Activated T-cell treated with anti-CD3 and anti-CD28 coated beads, Interleukin-2, amount 50 U/mL, for 24 hours (primary cell): ENCODE measurements at regions not wholly inside any gene's neighbourhood (a gene's known extent, or its start where the extent isn't known, plus 50 kb on each side); places are given as distances from the start of the nearest gene placed in this dataset.
"Not testable (repeated sequence)": the region's sequence is repeated elsewhere in the genome, so short reads cannot be mapped to it uniquely, and the experiment has no call there.

ENCODE experiments used
- DNase-seq: peaks from one replicate; pipeline ENCODE4 v3.0.0-alpha.2; 2020
- H3K27ac Mint-ChIP-seq: 2 replicates; pipeline ENCODE4 v1.8.0; 2020; ENCODE audit warnings: mild to moderate bottlenecking, mixed read lengths
- H3K27me3 Mint-ChIP-seq: 2 replicates; pipeline ENCODE4 v1.8.0; 2020; ENCODE audit warnings: mixed read lengths
- H3K36me3 Mint-ChIP-seq: 2 replicates; pipeline ENCODE4 v1.8.0; 2020; ENCODE audit warnings: low read depth, mixed read lengths
- H3K4me1 Mint-ChIP-seq: 2 replicates; pipeline ENCODE4 v1.8.0; 2020; ENCODE audit warnings: low read depth, mixed read lengths
- H3K4me3 Mint-ChIP-seq: 2 replicates; pipeline ENCODE4 v1.8.0; 2020; ENCODE audit warnings: mild to moderate bottlenecking, moderate library complexity, mixed read lengths
- H3K9me3 Mint-ChIP-seq: 2 replicates; pipeline ENCODE4 v1.8.0; 2020; ENCODE audit warnings: mixed read lengths

DNA sequence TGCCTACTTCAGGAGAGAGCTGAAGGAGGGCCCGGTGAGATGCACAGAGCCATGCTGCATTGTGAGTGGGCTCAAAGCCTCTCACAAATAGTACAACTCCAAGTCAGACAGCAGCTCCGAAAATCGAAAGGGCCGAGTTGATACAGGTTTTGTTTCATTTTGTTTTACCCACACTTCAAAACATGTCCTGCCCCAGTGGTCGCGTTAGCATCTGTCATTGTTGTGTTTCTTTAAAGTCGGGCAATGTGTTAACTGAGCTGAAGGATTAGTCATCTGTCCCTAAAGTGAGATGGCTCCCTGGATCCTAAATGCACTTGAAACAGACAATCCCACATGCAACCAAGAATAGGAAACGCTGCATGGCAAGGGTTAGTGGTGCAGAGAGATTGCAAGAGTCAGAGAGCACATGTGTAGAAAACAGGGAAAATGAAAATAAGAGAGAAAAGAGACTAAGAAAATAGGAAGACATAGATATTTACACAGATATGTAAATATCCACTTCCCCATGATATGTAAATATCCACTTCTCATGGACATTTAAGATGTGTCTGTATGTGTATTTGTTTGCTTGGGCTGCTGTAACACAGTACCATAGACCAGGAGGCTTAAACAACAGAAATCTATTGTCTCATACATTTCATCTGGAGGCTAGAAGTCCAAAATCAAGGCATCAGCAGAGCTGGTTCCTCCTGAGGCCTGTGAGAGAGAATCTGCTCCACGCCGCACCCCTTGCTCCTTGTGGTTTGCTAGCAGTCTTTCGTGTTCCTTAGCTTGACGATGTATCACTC lies 131.4 kb upstream of the RAB4A start:
- peak overlapping the region; percentile 15 for H3K27ac Mint-ChIP-seq
- no peaks in the 10 kb centered on the region for H3K27me3 Mint-ChIP-seq
- H3K9me3 Mint-ChIP-seq, result peaks cover 14% of the 10 kb centered on the region
- DNase-seq, result no peak
- peak overlapping the region; percentile 13 for H3K4me3 Mint-ChIP-seq
- H3K4me1 Mint-ChIP-seq, result peaks cover 49% of the 10 kb centered on the region
- H3K36me3 Mint-ChIP-seq, result peaks cover 14% of the 10 kb centered on the region

DNA sequence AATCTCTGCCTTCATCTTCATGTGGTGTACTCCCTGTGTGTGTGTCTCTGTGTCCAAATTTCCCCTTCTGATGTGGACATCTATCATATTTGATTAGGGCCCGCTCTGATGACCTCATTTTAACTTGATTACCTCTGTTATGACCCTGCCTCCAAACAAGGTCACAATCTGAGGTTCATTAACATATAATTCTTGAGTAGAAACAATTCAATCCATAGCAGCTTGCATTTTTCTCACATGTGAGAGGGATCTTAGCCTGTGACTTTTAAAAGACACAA lies 130.9 kb upstream of the RAB4A start:
- Mint-ChIP-seq H3K27me3 (no peaks in the 10 kb centered on the region), H3K27ac (no peak overlapping the region), H3K4me1 (peaks cover 49% of the 10 kb centered on the region), H3K4me3 (no peak overlapping the region), H3K36me3 (peaks cover 10% of the 10 kb centered on the region), H3K9me3 (peaks cover 13% of the 10 kb centered on the region)
- DNase-seq, result no peak

DNA sequence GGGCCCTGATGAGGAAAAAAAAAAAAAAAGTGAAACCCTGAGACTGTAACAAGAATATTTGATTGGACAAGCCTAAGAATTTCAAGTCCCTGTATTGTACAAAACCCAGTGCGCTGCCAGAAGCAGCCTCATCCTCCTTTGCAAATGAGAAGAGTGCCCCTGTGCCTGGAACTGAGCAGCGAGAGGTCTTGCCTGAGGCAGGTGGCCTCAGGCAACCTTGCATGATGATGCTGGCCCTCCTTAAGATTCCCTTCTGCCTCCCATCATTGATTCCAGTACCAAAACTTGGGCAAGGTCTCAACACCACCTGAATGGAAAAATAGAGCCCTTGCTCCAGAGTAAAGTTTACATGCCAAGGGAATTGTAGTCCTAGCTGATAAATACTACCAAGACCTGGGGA lies 129.6 kb upstream of the RAB4A start:
- Mint-ChIP-seq H3K4me1 (peaks cover 40% of the 10 kb centered on the region), H3K9me3 (peaks cover 3% of the 10 kb centered on the region), H3K27me3 (no peaks in the 10 kb centered on the region), H3K36me3 (no peaks in the 10 kb centered on the region), H3K27ac (no peak overlapping the region), H3K4me3 (no peak overlapping the region)
- no peak for DNase-seq

DNA sequence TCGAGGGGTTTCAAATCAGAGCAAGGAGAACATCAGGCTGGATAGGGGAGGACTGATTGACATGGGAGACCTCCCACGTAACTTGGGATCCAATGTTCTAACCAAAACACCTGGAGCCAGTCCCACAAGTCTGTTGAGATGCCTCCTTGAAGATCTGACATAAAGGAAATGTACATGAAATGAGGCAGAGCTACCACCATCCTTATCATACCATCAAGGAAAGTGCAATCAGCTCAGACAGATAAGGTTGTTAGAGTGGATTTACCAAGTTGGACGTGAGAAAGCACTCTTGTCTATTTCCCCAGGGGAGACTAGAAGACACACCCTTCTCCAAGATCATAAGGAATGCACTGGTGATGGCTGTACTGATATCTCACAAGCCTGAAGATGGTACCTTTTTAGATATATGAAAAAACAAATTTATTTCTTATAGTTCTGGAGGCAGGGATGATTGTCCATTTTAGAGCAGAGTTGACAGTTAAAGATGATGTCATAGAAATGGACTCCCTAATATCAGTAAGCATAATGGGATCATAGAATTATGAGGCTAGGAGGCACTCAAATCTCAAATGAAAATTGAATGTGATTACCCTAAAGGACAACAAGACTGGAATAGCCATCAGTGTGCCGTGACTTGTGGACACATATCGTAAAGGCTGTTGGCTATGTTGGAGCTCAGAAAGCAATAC lies 129.1 kb upstream of the RAB4A start:
- H3K27me3 Mint-ChIP-seq, result peaks cover 2% of the 10 kb centered on the region
- DNase-seq, result no peak
- H3K36me3 Mint-ChIP-seq, result no peaks in the 10 kb centered on the region
- no peak overlapping the region for H3K4me3 Mint-ChIP-seq
- H3K4me1 Mint-ChIP-seq, result peaks cover 34% of the 10 kb centered on the region
- no peak overlapping the region for H3K27ac Mint-ChIP-seq
- H3K9me3 Mint-ChIP-seq, result no peaks in the 10 kb centered on the region

DNA sequence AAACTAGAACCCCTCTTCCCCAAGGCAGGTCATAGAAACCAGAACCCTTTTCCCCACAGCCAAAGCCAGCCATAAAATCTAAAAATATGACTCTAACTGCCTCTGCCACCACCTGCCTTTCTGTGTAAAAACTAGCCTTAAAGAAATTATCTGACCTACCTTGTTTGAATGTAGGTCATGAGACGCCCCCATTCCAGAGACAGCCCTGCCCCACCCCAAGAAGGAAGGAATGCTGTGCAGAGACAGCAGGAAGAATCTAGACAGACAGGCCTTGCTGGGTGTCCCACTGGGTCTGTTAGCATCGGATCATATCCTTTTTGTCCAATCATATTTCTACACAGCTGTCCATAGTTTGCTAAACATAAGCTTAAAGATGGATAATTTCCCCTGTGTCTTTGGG lies 128.4 kb upstream of the RAB4A start:
- Mint-ChIP-seq H3K9me3 (no peaks in the 10 kb centered on the region), H3K36me3 (no peaks in the 10 kb centered on the region), H3K4me1 (peaks cover 28% of the 10 kb centered on the region), H3K27me3 (peaks cover 5% of the 10 kb centered on the region), H3K27ac (no peak overlapping the region), H3K4me3 (no peak overlapping the region)
- DNase-seq, result no peak

DNA sequence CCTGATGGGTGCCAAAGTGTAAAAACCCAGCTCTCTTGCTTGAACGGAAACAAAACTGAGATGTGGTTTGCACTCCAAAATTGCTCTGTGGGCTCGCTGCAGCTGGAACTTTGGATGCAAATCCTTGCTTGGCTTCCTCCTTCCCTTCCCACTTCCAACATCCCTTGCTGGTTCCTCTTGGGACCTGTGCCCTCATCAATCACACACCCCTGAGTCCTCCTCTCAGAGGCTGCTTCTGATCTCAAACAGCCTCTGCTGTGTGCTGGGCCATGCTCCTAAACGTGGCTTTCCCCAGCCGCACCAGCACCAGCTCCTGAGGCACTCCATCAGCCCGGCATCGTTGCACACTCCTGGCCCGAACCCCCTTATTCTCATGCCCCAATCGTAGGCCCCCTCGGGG lies 124.3 kb upstream of the RAB4A start:
- H3K4me3 Mint-ChIP-seq, result no peak overlapping the region
- H3K36me3 Mint-ChIP-seq, result no peaks in the 10 kb centered on the region
- H3K9me3 Mint-ChIP-seq, result no peaks in the 10 kb centered on the region
- DNase-seq, result no peak
- H3K27ac Mint-ChIP-seq, result no peak overlapping the region
- H3K4me1 Mint-ChIP-seq, result no peaks in the 10 kb centered on the region
- peaks cover 5% of the 10 kb centered on the region for H3K27me3 Mint-ChIP-seq

DNA sequence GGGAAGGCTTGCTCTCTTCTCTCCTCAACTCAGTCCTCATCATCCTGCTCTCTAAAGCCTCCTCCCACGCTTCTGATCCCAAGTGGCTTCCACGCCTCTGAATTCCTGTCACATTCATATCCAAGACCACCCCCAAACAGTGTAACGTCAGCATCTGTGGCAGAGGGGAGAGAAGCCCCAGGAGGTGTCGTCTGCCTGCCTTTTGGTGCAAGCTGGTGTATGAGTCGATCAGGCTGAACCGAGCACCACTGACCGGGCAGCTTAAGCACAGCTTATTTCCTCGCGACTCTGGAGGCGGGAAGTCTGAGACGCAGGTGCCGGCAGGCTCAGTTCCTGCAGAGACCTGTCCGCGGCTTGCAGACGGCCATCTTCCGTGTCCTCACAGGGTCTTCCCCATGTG lies 123.8 kb upstream of the RAB4A start:
- Mint-ChIP-seq H3K27ac (no peak overlapping the region), H3K9me3 (no peaks in the 10 kb centered on the region), H3K4me3 (no peak overlapping the region), H3K36me3 (no peaks in the 10 kb centered on the region), H3K4me1 (no peaks in the 10 kb centered on the region), H3K27me3 (peaks cover 5% of the 10 kb centered on the region)
- DNase-seq, result no peak

DNA sequence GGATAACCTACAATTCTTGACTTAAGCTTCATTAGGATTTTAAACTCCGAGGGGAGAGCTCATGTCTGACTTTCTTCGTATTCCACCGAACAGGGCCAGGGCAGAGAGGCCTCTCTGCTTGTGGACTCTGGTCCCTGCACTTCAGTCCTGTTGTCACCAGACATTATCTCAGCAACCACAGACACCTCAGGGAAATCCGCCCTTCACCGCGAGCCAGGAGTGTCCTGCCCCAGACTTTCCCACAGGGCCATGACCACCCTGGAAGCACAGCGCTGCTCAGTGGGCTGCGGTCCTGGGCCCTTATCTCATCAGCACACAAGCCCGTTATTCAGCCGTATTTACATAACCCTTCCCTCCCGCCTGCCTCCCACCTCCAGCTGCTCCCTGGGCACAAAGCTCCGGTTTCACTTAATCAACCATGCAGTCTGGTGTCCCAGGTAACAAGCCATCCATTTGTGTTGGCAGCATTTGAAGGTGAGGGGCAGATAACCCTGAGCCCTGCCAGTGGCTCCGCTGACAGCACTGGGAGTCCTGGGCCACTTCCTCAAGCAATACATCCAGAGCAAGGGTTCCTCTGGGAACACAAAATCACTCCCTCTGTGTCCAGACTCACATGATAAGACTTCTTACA lies 122.8 kb upstream of the RAB4A start:
- no peak for DNase-seq
- Mint-ChIP-seq H3K36me3 (no peaks in the 10 kb centered on the region), H3K27ac (no peak overlapping the region), H3K9me3 (no peaks in the 10 kb centered on the region), H3K4me1 (no peaks in the 10 kb centered on the region), H3K27me3 (peaks cover 5% of the 10 kb centered on the region), H3K4me3 (no peak overlapping the region)

DNA sequence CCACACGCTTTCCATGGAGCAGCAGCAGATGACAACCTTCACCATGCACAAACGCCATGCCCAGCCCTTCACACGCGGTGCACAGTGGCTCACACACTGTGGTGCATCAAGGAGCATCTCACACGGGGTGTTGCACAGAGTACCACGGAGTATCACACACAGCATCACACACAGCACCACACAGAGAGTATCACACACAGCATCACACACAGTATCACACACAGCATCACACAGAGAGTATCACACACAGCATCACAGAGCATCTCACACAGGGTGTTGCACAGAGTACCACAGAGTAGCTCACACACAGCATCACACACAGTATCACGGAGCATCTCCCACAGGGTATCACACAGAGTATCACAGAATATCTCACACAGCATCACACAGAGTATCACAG lies 122.2 kb upstream of the RAB4A start:
- H3K27me3 Mint-ChIP-seq, result peaks cover 5% of the 10 kb centered on the region
- no peak overlapping the region for H3K4me3 Mint-ChIP-seq
- no peak for DNase-seq
- H3K9me3 Mint-ChIP-seq, result no peaks in the 10 kb centered on the region
- H3K36me3 Mint-ChIP-seq, result no peaks in the 10 kb centered on the region
- H3K4me1 Mint-ChIP-seq, result peaks cover 2% of the 10 kb centered on the region
- H3K27ac Mint-ChIP-seq, result no peak overlapping the region

DNA sequence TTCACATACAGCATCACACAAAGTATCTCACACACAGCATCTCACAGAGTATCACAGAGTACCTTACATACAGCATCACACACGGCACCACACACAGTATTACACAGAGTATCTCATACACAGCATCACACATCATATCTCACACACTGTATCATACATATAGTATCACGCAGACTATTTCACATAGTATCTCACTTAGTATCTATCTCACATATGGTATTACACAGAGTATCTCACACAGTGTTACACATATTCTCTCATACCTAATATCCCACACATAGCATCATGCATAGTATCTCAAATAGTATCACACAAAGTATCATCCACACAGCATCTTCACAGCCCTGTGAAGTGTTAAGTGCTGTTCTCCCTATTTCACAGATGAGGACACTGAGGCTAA lies 121.5 kb upstream of the RAB4A start:
- no peaks in the 10 kb centered on the region for H3K9me3 Mint-ChIP-seq
- peaks cover 9% of the 10 kb centered on the region for H3K4me1 Mint-ChIP-seq
- DNase-seq, result no peak
- peaks cover 5% of the 10 kb centered on the region for H3K27me3 Mint-ChIP-seq
- H3K36me3 Mint-ChIP-seq, result no peaks in the 10 kb centered on the region
- H3K27ac Mint-ChIP-seq, result no peak overlapping the region
- no peak overlapping the region for H3K4me3 Mint-ChIP-seq

DNA sequence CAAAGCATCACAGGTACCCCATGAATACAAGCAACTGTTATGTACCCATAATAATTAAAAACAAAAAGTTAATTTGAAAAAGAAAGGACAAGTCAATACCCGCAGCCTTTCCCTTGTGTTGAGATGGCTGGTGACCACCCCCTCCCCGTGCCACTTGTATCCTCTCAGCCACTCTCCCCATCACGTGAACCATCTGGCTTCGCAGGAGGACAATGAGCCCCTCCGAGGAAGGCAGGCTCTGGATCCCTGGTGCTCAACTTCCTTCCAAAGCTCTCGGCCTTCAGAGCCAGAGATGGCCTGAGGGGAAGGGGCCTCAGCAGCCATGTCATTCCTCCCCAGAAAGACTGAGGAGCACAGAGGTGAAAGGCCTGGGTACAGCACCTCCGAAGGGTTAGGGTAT lies 120.4 kb upstream of the RAB4A start:
- Mint-ChIP-seq H3K36me3 (no peaks in the 10 kb centered on the region), H3K27ac (no peak overlapping the region), H3K4me1 (peaks cover 19% of the 10 kb centered on the region), H3K9me3 (no peaks in the 10 kb centered on the region), H3K4me3 (no peak overlapping the region), H3K27me3 (peaks cover 5% of the 10 kb centered on the region)
- no peak for DNase-seq

DNA sequence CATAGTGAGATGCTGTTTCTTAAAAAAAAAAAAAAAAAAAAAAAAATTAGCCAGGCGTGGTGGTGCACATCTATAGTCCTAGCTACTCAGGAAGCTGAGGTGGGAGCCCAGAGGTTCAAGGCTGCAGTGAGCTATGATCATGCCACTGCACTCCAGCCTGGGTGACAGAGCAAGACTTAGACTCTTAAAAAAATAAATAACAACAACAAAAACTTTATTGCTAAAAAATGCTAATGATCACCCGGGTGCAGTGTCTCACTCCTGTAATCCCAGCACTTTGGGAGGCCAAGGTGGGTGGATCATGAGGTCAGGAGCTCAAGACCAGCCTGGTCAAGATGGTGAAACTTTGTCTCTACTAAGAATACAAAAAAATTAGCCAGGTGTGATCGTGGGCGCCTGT lies 119.5 kb upstream of the RAB4A start:
- H3K27me3 Mint-ChIP-seq, DNase-seq, H3K4me3 Mint-ChIP-seq, H3K36me3 Mint-ChIP-seq, H3K9me3 Mint-ChIP-seq, H3K27ac Mint-ChIP-seq: not testable (repeated sequence)
- peaks cover 23% of the 10 kb centered on the region for H3K4me1 Mint-ChIP-seq

DNA sequence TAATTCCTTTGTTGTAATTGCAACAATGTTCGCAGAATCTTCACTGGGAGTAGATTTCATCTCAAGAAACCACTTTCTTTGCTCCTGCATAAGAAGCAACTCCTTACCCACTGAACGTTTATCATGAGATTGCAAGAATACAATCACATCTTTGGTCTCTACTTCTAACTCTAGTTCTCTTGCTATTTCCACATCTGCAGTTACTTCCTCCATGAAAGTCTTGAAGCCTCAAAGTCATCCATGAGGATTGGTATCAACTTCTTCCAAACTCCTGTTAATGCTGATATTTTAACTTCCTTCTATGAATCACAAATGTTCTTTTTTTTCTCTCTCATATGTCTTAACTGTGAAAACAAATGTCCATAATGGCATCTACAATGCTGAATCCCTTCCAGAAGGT lies 118.6 kb upstream of the RAB4A start:
- H3K4me1 Mint-ChIP-seq, result peaks cover 23% of the 10 kb centered on the region
- no peak overlapping the region for H3K4me3 Mint-ChIP-seq
- no peaks in the 10 kb centered on the region for H3K36me3 Mint-ChIP-seq
- no peaks in the 10 kb centered on the region for H3K9me3 Mint-ChIP-seq
- DNase-seq, result no peak
- no peaks in the 10 kb centered on the region for H3K27me3 Mint-ChIP-seq
- H3K27ac Mint-ChIP-seq, result no peak overlapping the region

DNA sequence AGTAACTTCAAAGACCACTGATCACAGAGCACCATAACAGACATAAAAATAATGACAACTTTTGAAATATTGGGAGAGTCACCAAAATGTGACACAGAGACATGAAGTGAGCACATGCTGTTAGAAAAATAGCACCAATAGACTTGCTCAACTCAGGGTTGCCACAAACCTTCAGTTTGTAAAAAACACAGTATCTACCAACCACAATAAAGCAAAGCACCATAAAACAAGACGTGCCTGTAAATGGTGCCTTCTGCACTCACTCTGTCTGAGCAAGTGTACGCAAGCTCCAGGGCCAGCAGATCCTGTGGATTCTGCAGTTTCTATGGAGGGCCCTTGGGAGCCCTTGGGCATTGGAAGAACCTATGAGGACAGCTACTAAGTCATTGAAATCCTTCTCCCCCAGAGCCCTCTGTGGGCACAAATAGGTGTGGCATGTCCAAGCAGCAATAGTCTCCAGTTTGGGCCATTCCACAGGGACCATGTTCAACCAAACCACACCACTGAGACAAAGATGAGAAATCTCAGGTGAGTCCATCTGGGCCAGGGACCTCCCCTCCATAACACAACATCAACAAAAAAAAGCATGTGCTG lies 116.9 kb upstream of the RAB4A start:
- Mint-ChIP-seq H3K27ac (no peak overlapping the region), H3K36me3 (no peaks in the 10 kb centered on the region), H3K27me3 (no peaks in the 10 kb centered on the region), H3K4me1 (peaks cover 23% of the 10 kb centered on the region), H3K4me3 (no peak overlapping the region), H3K9me3 (no peaks in the 10 kb centered on the region)
- no peak for DNase-seq

DNA sequence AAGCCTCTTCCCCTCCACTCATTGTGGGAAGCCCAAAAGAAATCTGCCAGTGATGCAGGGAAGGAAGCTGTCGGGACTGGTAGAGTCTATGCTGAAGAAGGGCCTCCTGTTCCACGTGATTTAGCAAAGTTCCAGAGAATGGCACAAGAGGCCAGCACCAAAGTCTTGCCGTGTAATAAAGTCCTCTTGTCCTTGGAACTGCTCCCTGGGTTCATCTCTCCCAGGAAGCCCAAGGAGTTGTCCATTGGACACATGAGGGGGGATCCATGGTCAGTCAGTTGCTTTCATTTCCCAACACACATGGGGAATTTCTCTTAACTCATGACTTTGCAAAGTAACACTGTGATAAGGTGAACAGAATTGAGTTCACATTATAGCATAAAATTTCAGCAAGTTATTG lies 116.1 kb upstream of the RAB4A start:
- Mint-ChIP-seq H3K27ac (no peak overlapping the region), H3K4me3 (no peak overlapping the region), H3K27me3 (no peaks in the 10 kb centered on the region), H3K9me3 (no peaks in the 10 kb centered on the region), H3K4me1 (peaks cover 23% of the 10 kb centered on the region), H3K36me3 (no peaks in the 10 kb centered on the region)
- DNase-seq, result no peak
